ENCODE measurements at regions not wholly inside any gene's neighbourhood (a gene's known extent, or its start where the extent isn't known, plus 50 kb on each side); places are given as distances from the start of the nearest gene placed in this dataset.
"Not testable (repeated sequence)": the region's sequence is repeated elsewhere in the genome, so short reads cannot be mapped to it uniquely, and the experiment has no call there.

DNA sequence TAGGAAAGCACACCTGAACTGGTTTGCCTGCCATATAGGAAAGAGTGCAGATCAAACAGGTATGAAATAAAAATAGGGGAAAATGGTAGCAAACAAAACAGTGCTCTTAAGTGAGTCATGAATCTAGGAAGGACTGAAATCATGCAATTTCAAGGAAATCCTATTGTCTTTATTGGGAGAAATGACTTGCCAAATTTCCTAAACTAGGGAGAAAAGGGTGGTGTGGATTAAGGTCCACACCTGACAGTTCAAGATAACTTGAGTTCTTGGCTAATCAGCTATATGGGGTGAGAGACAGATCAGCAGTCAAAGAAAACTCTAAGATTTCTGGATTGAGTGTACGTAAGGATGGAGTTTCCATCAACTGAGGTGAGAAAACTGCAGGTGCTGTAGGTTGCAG is 101.1 kb downstream of the PRKAB2 start:
- no peak for DNase-seq (ENCODE audit: low read depth in 2 of 3, low spot score in 1 of 3)

DNA sequence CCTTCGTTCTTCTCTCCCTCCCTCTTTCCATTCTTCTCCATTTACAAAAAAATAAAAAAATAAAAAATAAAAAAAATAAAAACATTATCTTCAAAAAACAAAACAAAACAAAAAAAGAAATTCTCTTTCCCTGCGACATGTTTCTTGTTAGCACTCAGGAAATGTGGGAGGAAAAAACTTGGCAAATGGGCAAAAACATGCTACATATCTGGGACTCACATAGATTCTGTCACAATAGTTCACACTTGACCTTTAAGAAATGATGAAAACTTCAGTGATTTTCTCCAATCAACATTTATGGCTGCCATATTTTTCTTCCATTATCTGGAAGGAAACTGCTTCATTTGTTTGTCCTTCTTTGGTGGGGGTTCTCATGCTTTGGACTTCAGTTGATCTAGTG is 109.3 kb downstream of the PRKAB2 start:
- DNase-seq (ENCODE audit: low read depth in 2 of 3, low spot score in 1 of 3) = no peak

DNA sequence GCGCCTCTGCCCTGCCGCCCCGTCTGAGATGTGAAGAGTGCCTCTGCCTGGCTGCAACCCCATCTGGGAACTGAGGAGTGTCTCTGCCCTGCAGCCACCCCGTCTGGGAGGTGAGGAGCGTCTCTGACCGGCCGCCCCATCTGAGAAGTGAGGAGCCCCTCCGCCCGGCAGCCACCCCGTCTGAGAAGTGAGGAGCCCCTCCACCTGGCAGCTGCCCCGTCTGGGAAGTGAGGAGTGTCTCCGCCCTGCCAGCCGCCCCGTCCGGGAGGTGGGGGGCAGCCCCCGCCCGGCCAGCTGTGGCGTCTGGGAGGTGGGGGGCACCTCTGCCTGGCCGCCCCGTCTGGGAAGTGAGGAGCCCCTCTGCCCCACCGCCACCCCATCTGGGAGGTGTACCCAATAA is 110.4 kb downstream of the PRKAB2 start:
- DNase-seq (ENCODE audit: low read depth in 2 of 3, low spot score in 1 of 3) = not testable (repeated sequence)

DNA sequence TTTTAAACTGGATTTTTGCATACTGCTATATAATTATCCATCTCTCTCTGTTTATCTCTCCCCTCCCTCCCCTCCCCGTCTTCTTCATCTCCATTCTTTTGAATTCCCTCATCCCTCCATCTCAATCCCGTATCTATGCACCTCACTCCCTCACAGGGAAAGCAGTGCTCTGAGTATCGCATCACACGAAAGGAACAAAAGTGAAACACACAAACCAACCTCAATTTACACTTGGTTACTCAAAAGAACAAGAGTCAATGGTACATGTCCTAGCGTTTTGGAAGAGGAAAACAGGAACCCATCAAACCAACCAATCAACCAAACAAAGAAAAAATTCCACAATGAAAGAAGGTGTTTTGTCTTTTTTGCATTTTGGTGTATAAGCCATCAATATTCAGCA is 115.1 kb downstream of the NBPF12 start:
- DNase-seq (ENCODE audit: low read depth in 2 of 3, low spot score in 1 of 3) = no peak

DNA sequence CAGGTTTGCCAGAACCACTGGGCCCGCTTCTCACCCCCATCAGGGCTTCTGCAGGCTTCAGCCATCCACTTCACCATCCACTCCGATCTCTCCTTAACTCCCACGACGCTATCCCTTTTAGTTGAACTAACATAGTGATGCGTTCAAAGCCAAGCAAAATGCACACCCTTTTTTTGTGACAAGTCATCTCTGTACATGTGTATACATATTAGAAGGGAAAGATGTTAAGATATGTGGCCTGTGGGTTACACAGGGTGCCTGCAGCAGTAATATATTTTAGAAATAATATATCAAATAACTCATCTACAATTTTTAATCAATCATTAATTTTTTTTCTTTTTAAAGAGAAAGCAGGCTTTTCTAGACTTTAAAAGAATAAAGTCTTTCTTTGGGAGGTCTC is 114.6 kb downstream of the NBPF12 start:
- no peak for DNase-seq (ENCODE audit: low read depth in 2 of 3, low spot score in 1 of 3)

DNA sequence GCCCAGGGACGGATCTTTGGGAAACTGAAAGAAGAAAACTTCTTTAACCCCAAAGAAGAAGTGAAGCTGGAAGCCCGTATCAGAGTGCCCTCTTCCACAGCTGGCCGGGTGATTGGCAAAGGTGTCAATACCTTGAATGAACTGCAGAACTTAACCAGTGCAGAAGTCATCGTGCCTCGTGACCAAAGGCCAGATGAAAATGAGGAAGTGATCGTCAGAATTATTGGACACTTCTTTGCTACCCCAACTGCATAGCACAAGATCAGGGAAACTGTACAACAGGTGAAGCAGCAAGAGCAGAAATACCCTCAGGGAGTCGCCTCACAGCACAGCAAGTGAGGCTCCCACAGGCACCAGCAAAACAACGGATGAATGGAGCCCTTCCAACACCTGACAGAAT is 114.0 kb downstream of the NBPF12 start:
- no peak for DNase-seq (ENCODE audit: low read depth in 2 of 3, low spot score in 1 of 3)

DNA sequence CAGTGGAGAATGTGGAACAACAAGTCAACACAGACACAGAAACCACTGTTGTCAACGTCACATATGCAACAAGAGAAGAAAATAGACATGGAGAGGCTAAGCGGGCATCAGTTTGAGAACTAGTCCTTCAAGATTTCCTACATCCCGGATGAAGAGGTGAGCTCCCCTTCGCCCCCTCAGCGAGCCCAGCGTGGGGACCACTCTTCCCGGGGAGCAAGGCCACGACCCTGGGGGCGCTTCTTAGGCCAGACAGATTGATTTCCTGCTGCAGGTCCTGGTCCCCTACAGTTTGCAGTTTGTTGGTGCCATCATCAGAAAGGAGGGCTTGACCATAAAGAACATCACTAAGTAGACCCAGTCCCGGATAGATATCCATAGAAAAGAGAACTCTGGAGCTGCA is 113.0 kb downstream of the NBPF12 start:
- DNase-seq (ENCODE audit: low read depth in 2 of 3, low spot score in 1 of 3) = no peak

DNA sequence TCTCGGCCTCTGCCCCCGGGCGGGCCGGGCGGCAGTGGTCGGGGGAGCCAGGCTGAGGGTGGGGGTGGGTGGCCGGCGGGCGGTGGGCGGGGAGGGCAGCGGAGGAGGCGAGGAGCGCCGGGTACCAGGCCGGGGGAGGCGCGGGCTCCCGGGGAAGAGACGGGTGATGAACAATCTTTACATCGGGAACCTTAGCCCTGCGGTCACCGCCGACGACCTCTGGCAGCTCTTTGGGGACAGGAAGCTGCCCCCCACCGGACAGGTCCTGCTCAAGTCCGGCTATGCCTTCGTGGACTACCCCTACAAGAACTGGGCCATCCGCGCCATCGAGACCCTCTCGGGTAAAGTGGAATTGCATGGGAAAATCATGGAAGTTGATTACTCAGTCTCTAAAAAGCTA is 112.5 kb downstream of the NBPF12 start:
- DNase-seq (ENCODE audit: low read depth in 2 of 3, low spot score in 1 of 3) = no peak

DNA sequence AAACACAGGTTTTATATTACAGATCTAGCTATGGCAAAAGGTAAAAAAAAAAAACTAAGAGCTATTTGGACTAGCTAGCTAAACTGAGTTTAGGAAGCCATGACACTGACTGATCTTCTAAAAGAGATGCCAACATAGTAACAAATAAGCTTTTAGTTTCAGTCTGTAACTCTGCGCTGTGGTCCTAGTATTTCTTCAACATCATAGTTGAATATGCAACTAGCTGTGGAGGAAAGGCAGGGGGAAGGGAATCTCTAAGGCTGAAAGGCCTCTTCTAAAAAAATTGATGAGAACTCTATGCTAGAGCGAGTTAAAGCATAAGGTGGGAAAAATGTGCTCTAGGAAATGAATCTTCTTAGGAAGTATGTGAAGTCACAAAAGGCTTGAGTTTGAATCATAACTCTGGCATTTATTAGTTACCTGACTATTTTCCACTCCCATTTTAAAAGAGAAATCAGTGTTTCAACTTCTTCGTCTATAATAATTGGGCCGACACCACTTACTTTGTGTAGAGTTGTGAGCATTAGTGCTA is 108.8 kb downstream of the NBPF12 start:
- DNase-seq (ENCODE audit: low read depth in 2 of 3, low spot score in 1 of 3) = not testable (repeated sequence)

DNA sequence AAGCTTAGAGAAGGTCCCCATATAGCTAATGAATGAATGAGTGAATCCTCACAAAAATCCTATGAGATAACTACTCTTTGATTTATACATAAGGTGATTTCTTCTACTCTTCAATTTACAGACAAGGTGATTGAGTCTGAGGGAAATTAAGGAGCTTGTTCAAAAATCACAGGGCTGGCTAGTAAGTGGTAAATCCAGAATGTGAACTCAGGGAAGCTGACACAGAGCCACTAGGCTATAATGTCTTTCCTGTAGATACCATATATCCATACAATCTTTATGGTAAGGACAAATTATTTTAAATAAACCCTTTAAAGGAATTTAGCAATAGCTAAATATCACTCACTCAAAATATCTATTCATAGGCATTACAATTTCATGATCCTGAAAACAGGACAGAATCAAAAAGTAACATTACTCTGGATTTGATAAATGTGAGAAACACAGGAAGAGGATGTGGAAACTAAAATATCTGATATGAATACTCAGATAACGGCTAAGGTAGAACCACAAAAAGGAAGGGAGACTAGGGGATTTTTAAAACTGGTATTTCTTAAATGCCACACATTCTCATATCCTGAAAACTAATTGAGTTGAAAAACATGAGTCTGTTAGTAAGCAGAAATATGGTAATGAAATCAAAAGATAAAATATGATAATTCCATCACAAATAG is 108.2 kb downstream of the NBPF12 start:
- no peak for DNase-seq (ENCODE audit: low read depth in 2 of 3, low spot score in 1 of 3)

All from stimulated activated CD4-positive, alpha-beta T cell treated with anti-CD3 and anti-CD28 coated beads, Interleukin-12 subunit alpha, Interleukin-12 subunit beta, amount 100 ng/mL, for 48 hours (primary cell).